GM23338 (cell line): ENCODE measurements at regions not wholly inside any gene's neighbourhood (a gene's known extent, or its start where the extent isn't known, plus 50 kb on each side); places are given as distances from the start of the nearest gene placed in this dataset.

ENCODE experiments used
- ATAC-seq: fragments of 200-7000 bp; cut with Tn5 transposase; 3 replicates; pipeline ENCODE4 v1.9.1; 2020
- DNase-seq: peaks from one replicate; pipeline ENCODE4 v3.0.0-alpha.2; 2015; ENCODE audit warnings: low spot score
- H2AFZ ChIP-seq: fragments of 200-600 bp; sonication (generic); 2 replicates; pipeline ENCODE4 v1.8.0; 2016; ENCODE audit warnings: antibody characterized with exemption, mild to moderate bottlenecking, moderate library complexity
- H3F3A ChIP-seq: fragments of 200-600 bp; sonication (generic); replicated peaks from 2 replicates; pipeline ENCODE4 v1.8.0; 2017; ENCODE audit warnings: antibody characterized with exemption, mixed run types, low read depth
- H3K27ac ChIP-seq: fragments of 200-600 bp; sonication (generic); 2 replicates; pipeline ENCODE4 v1.6.1; 2016; ENCODE audit warnings: low read depth
- H3K27me3 ChIP-seq: fragments of 200-600 bp; sonication (generic); 2 replicates; pipeline ENCODE4 v1.8.0; 2016; ENCODE audit warnings: mild to moderate bottlenecking, mixed run types, moderate library complexity; ENCODE audit not compliant: insufficient read depth
- H3K36me3 ChIP-seq: fragments of 200-600 bp; sonication (generic); 2 replicates; pipeline ENCODE4 v1.8.0; 2016; ENCODE audit warnings: mild to moderate bottlenecking; ENCODE audit not compliant: insufficient read depth
- H3K4me1 ChIP-seq: fragments of 200-600 bp; sonication (generic); 2 replicates; pipeline ENCODE4 v1.8.0; 2016; ENCODE audit warnings: mild to moderate bottlenecking, moderate library complexity; ENCODE audit not compliant: insufficient read depth
- H3K4me2 ChIP-seq: fragments of 200-600 bp; sonication (generic); 2 replicates; pipeline ENCODE4 v1.7.1; 2017; ENCODE audit warnings: mixed run types
- H3K4me3 ChIP-seq: fragments of 200-600 bp; sonication (generic); 2 replicates; pipeline ENCODE4 v1.6.1; 2016; ENCODE audit warnings: mixed run types
- H3K79me2 ChIP-seq: fragments of 200-600 bp; sonication (generic); replicated peaks from 2 replicates; pipeline ENCODE4 v1.8.0; 2017; ENCODE audit warnings: mild to moderate bottlenecking; ENCODE audit not compliant: insufficient read depth
- H3K9me2 ChIP-seq: fragments of 200-600 bp; sonication (generic); 2 replicates; pipeline ENCODE4 v1.8.0; 2017; ENCODE audit not compliant: insufficient read depth
- H4K20me1 ChIP-seq: fragments of 200-600 bp; sonication (generic); replicated peaks from 2 replicates; pipeline ENCODE4 v1.8.0; 2017; ENCODE audit warnings: mild to moderate bottlenecking; ENCODE audit not compliant: insufficient read depth
- H3K27ac Mint-ChIP-seq: 2 replicates; pipeline ENCODE4 v1.8.0; 2020; ENCODE audit warnings: inconsistent platforms, mild to moderate bottlenecking, moderate library complexity, mixed read lengths
- H3K27me3 Mint-ChIP-seq: 3 replicates; pipeline ENCODE4 v1.8.0; 2022; ENCODE audit warnings: low read depth, mild to moderate bottlenecking, moderate library complexity, mixed read lengths, inconsistent platforms; ENCODE audit not compliant: insufficient read depth, poor library complexity
- H3K36me3 Mint-ChIP-seq: 3 replicates; pipeline ENCODE4 v1.8.0; 2021; ENCODE audit warnings: low read depth, mild to moderate bottlenecking, inconsistent platforms, moderate library complexity, mixed read lengths
- H3K4me1 Mint-ChIP-seq: 3 replicates; pipeline ENCODE4 v1.8.0; 2020; ENCODE audit warnings: mild to moderate bottlenecking, inconsistent platforms, mixed read lengths
- H3K4me3 Mint-ChIP-seq: 3 replicates; pipeline ENCODE4 v1.8.0; 2021; ENCODE audit warnings: moderate library complexity, mild to moderate bottlenecking, inconsistent platforms, mixed read lengths
- H3K9me3 Mint-ChIP-seq: 3 replicates; pipeline ENCODE4 v1.8.0; 2020; ENCODE audit warnings: moderate library complexity, mild to moderate bottlenecking, inconsistent platforms, mixed read lengths
- CREB1 ChIP-seq: fragments of 250-450 bp; sonication (Bioruptor Pico); IDR thresholded peaks from 2 replicates; pipeline ENCODE4 v1.5.0; 2020; ENCODE audit warnings: low read depth, mild to moderate bottlenecking, moderate library complexity
- JUNB ChIP-seq: IDR thresholded peaks from one replicate; pipeline ENCODE4 v1.6.1; 2016; ENCODE audit warnings: antibody characterized with exemption; ENCODE audit not compliant: unreplicated experiment
- POLR2AphosphoS5 ChIP-seq: IDR thresholded peaks from 2 replicates; pipeline ENCODE4 v1.6.1; 2016; ENCODE audit warnings: antibody characterized with exemption, low read depth
- STAT1 ChIP-seq: IDR thresholded peaks from one replicate; pipeline ENCODE4 v1.6.1; 2016; ENCODE audit warnings: antibody characterized with exemption; ENCODE audit not compliant: unreplicated experiment
- ZNF331 ChIP-seq: fragments of 250-450 bp; sonication (Bioruptor Pico); IDR thresholded peaks from 2 replicates; pipeline ENCODE4 v1.5.0; 2020; ENCODE audit warnings: low read depth, mild to moderate bottlenecking, moderate library complexity
- TF ChIP-seq, protein P1 (sequence below): IDR thresholded peaks from 2 replicates; pipeline ENCODE4 v1.6.1; 2016; ENCODE audit warnings: antibody characterized with exemption
- TF ChIP-seq, protein P2 (sequence below): fragments of 250-450 bp; sonication (Bioruptor Pico); IDR thresholded peaks from 2 replicates; pipeline ENCODE4 v1.5.0; 2020; ENCODE audit warnings: mild to moderate bottlenecking, moderate library complexity
- TF ChIP-seq, protein P3 (sequence below), 2 experiments: fragments of 200-600 bp in 1 of 2; sonication (generic) in 1 of 2; conservative IDR thresholded peaks; 2 replicates each; pipeline versions ENCODE4 v1.5.1 to v1.6.1; 2016 to 2017; ENCODE audit warnings: antibody characterized with exemption in 2 of 2, low read depth in 2 of 2, mild to moderate bottlenecking in 2 of 2, moderate library complexity in 1 of 2

GRCh38 chr11:114785820-114786219 is 107.5 kb downstream of the NXPE2 start:
- ATAC-seq, result no peak

GRCh38 chr11:114787126-114787525 is 108.8 kb downstream of the NXPE2 start:
- H3K4me3 ChIP-seq, result no peak overlapping the region
- H3K9me2 ChIP-seq, result 0 out of 2 replicates have a peak, but pooled peaks cover 4% of the 10 kb centered on the region
- Mint-ChIP-seq H3K36me3 (no peaks in the 10 kb centered on the region), H3K27me3 (no peaks in the 10 kb centered on the region), H3K9me3 (no peaks in the 10 kb centered on the region), H3K4me1 (peaks cover 3% of the 10 kb centered on the region; the same call in 1 of the 3 replicates), H3K27ac (no peak overlapping the region), H3K4me3 (no peak overlapping the region)
- no peak overlapping the region for H3K4me2 ChIP-seq
- no peaks in the 10 kb centered on the region for H3K4me1 ChIP-seq
- no peak; the same call in 2 of the 3 replicates for ATAC-seq
- H4K20me1 ChIP-seq, result no peaks in the 10 kb centered on the region
- H3K27ac ChIP-seq, result no peak overlapping the region
- no peaks in the 10 kb centered on the region for H3K36me3 ChIP-seq
- H3K27me3 ChIP-seq, result no peaks in the 10 kb centered on the region
- no peaks in the 10 kb centered on the region for H3F3A ChIP-seq
- no peaks in the 10 kb centered on the region for H3K79me2 ChIP-seq
- peak overlapping the region; percentile 66 for H2AFZ ChIP-seq
- no peak for DNase-seq
- no peak for TF ChIP-seq CREB1 (CRISPR knock-in tag)
- no peak for TF ChIP-seq POLR2AphosphoS5
- TF ChIP-seq, protein P1, sequence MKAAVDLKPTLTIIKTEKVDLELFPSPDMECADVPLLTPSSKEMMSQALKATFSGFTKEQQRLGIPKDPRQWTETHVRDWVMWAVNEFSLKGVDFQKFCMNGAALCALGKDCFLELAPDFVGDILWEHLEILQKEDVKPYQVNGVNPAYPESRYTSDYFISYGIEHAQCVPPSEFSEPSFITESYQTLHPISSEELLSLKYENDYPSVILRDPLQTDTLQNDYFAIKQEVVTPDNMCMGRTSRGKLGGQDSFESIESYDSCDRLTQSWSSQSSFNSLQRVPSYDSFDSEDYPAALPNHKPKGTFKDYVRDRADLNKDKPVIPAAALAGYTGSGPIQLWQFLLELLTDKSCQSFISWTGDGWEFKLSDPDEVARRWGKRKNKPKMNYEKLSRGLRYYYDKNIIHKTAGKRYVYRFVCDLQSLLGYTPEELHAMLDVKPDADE, result no peak
- TF ChIP-seq, protein P2, sequence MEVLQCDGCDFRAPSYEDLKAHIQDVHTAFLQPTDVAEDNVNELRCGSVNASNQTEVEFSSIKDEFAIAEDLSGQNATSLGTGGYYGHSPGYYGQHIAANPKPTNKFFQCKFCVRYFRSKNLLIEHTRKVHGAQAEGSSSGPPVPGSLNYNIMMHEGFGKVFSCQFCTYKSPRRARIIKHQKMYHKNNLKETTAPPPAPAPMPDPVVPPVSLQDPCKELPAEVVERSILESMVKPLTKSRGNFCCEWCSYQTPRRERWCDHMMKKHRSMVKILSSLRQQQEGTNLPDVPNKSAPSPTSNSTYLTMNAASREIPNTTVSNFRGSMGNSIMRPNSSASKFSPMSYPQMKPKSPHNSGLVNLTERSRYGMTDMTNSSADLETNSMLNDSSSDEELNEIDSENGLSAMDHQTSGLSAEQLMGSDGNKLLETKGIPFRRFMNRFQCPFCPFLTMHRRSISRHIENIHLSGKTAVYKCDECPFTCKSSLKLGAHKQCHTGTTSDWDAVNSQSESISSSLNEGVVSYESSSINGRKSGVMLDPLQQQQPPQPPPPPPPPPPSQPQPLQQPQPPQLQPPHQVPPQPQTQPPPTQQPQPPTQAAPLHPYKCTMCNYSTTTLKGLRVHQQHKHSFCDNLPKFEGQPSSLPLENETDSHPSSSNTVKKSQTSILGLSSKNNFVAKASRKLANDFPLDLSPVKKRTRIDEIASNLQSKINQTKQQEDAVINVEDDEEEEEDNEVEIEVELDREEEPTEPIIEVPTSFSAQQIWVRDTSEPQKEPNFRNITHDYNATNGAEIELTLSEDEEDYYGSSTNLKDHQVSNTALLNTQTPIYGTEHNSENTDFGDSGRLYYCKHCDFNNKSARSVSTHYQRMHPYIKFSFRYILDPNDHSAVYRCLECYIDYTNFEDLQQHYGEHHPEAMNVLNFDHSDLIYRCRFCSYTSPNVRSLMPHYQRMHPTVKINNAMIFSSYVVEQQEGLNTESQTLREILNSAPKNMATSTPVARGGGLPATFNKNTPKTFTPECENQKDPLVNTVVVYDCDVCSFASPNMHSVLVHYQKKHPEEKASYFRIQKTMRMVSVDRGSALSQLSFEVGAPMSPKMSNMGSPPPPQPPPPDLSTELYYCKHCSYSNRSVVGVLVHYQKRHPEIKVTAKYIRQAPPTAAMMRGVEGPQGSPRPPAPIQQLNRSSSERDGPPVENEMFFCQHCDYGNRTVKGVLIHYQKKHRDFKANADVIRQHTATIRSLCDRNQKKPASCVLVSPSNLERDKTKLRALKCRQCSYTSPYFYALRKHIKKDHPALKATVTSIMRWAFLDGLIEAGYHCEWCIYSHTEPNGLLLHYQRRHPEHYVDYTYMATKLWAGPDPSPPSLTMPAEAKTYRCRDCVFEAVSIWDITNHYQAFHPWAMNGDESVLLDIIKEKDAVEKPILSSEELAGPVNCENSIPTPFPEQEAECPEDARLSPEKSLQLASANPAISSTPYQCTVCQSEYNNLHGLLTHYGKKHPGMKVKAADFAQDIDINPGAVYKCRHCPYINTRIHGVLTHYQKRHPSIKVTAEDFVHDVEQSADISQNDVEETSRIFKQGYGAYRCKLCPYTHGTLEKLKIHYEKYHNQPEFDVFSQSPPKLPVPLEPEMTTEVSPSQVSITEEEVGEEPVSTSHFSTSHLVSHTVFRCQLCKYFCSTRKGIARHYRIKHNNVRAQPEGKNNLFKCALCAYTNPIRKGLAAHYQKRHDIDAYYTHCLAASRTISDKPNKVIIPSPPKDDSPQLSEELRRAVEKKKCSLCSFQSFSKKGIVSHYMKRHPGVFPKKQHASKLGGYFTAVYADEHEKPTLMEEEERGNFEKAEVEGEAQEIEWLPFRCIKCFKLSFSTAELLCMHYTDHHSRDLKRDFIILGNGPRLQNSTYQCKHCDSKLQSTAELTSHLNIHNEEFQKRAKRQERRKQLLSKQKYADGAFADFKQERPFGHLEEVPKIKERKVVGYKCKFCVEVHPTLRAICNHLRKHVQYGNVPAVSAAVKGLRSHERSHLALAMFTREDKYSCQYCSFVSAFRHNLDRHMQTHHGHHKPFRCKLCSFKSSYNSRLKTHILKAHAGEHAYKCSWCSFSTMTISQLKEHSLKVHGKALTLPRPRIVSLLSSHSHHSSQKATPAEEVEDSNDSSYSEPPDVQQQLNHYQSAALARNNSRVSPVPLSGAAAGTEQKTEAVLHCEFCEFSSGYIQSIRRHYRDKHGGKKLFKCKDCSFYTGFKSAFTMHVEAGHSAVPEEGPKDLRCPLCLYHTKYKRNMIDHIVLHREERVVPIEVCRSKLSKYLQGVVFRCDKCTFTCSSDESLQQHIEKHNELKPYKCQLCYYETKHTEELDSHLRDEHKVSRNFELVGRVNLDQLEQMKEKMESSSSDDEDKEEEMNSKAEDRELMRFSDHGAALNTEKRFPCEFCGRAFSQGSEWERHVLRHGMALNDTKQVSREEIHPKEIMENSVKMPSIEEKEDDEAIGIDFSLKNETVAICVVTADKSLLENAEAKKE (CRISPR knock-in tag), result no peak
- no peak for TF ChIP-seq JUNB
- no peak for TF ChIP-seq STAT1
- no peak for TF ChIP-seq ZNF331 (CRISPR knock-in tag)
- TF ChIP-seq, protein P3, sequence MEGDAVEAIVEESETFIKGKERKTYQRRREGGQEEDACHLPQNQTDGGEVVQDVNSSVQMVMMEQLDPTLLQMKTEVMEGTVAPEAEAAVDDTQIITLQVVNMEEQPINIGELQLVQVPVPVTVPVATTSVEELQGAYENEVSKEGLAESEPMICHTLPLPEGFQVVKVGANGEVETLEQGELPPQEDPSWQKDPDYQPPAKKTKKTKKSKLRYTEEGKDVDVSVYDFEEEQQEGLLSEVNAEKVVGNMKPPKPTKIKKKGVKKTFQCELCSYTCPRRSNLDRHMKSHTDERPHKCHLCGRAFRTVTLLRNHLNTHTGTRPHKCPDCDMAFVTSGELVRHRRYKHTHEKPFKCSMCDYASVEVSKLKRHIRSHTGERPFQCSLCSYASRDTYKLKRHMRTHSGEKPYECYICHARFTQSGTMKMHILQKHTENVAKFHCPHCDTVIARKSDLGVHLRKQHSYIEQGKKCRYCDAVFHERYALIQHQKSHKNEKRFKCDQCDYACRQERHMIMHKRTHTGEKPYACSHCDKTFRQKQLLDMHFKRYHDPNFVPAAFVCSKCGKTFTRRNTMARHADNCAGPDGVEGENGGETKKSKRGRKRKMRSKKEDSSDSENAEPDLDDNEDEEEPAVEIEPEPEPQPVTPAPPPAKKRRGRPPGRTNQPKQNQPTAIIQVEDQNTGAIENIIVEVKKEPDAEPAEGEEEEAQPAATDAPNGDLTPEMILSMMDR (conservative IDR thresholded peaks at IDR 0.05; ENCODE audit: low read depth in 2 of 2), result no peak

More at GRCh38 chr11:114785820-114786219, 107.5 kb downstream of the NXPE2 start:
- H3K36me3 Mint-ChIP-seq, result no peaks in the 10 kb centered on the region
- no peak overlapping the region for H3K27ac ChIP-seq
- no peaks in the 10 kb centered on the region for H3K27me3 ChIP-seq
- no peaks in the 10 kb centered on the region for H3K9me2 ChIP-seq
- no peaks in the 10 kb centered on the region for H4K20me1 ChIP-seq
- TF ChIP-seq, protein P1, result no peak
- H3K9me3 Mint-ChIP-seq, result no peaks in the 10 kb centered on the region
- H3K36me3 ChIP-seq, result no peaks in the 10 kb centered on the region
- DNase-seq, result no peak
- no peaks in the 10 kb centered on the region for H3K4me1 ChIP-seq
- peaks cover 3% of the 10 kb centered on the region; the same call in 1 of the 3 replicates for H3K4me1 Mint-ChIP-seq
- no peaks in the 10 kb centered on the region for H3K27me3 Mint-ChIP-seq
- no peak overlapping the region for H3K4me3 ChIP-seq
- no peak overlapping the region for H2AFZ ChIP-seq
- H3K4me2 ChIP-seq, result no peak overlapping the region
- no peaks in the 10 kb centered on the region for H3K79me2 ChIP-seq
- H3F3A ChIP-seq, result no peaks in the 10 kb centered on the region
- no peak overlapping the region for H3K4me3 Mint-ChIP-seq
- no peak overlapping the region for H3K27ac Mint-ChIP-seq
